HG03108 (cell line): ENCODE measurements at regions not wholly inside any gene's neighbourhood (a gene's known extent, or its start where the extent isn't known, plus 50 kb on each side); places are given as distances from the start of the nearest gene placed in this dataset.

Experiments used
- ATAC-seq: cut with Tn5 transposase; IDR thresholded peaks from one replicate; pipeline ENCODE4 v1.9.1; 2021; ENCODE audit warnings: moderate library complexity; ENCODE audit not compliant: unreplicated experiment

GRCh38 chr17:73723317-73723716 lies 79.1 kb upstream of the SDK2 start:
- no peak for ATAC-seq

- ATAC-seq = no peak
These were observed 80.1 kb upstream of the SDK2 start for GRCh38 chr17:73724341-73724740.

GRCh38 chr17:73724990-73725389 lies 80.7 kb upstream of the SDK2 start:
- no peak for ATAC-seq

- ATAC-seq = no peak
These were observed 81.7 kb upstream of the SDK2 start for GRCh38 chr17:73725794-73726515.

GRCh38 chr17:73727941-73728340 lies 83.7 kb upstream of the SDK2 start:
- no peak for ATAC-seq

- no peak for ATAC-seq
These were observed 84.9 kb upstream of the SDK2 start for GRCh38 chr17:73729101-73729500.

GRCh38 chr17:73731733-73732132 lies 87.5 kb upstream of the SDK2 start:
- no peak for ATAC-seq

GRCh38 chr17:73733517-73733916 lies 89.3 kb upstream of the SDK2 start:
- no peak for ATAC-seq

GRCh38 chr17:73735245-73735644 lies 91.0 kb upstream of the SDK2 start:
- ATAC-seq = no peak

GRCh38 chr17:73738751-73739575 lies 94.7 kb upstream of the SDK2 start:
- no peak for ATAC-seq

GRCh38 chr17:73740370-73740769 lies 96.1 kb upstream of the SDK2 start:
- no peak for ATAC-seq

GRCh38 chr17:73742948-73743381 lies 98.7 kb upstream of the SDK2 start:
- no peak for ATAC-seq

- no peak for ATAC-seq
These were observed 99.4 kb upstream of the SDK2 start for GRCh38 chr17:73743518-73744201.

- no peak for ATAC-seq
These were observed 100.2 kb upstream of the SDK2 start for GRCh38 chr17:73744411-73744810.

GRCh38 chr17:73746314-73747073 lies 102.2 kb upstream of the SDK2 start:
- no peak for ATAC-seq

GRCh38 chr17:73747221-73748002 lies 103.2 kb upstream of the SDK2 start:
- ATAC-seq = no peak

GRCh38 chr17:73748508-73748907 lies 104.3 kb upstream of the SDK2 start:
- ATAC-seq = no peak

GRCh38 chr17:73749337-73749823 lies 105.1 kb upstream of the SDK2 start:
- no peak for ATAC-seq

GRCh38 chr17:73749928-73750605 lies 105.8 kb upstream of the SDK2 start:
- no peak for ATAC-seq
